A549 (cell line): ENCODE measurements at regions not wholly inside any gene's neighbourhood (a gene's known extent, or its start where the extent isn't known, plus 50 kb on each side); places are given as distances from the start of the nearest gene placed in this dataset.

Source experiments
- CEBPB ChIP-seq, 2 experiments: fragments of >200 bp in 1 of 2; sonication (Bioruptor Twin) in 1 of 2; formaldehyde crosslinking in 1 of 2; IDR thresholded peaks; 2 replicates each; pipeline ENCODE4 v1.6.1; 2012 to 2016
- ELK1 ChIP-seq: fragments of 150-350 bp; IDR thresholded peaks from 2 replicates; pipeline ENCODE4 v1.6.1; 2014; ENCODE audit warnings: low read depth, mild to moderate bottlenecking, low read length
- EP300 ChIP-seq, 2 experiments: fragments of >200 bp; sonication (Bioruptor Twin); formaldehyde crosslinking; IDR thresholded peaks; 2 replicates in 1 of 2; 3 replicates in 1 of 2; pipeline ENCODE4 v1.6.1; 2016 to 2017
- FOXS1 ChIP-seq: fragments of 250-450 bp; sonication (Bioruptor Pico); IDR thresholded peaks from 2 replicates; pipeline ENCODE4 v1.5.0; 2020; ENCODE audit warnings: mild to moderate bottlenecking, moderate library complexity
- NFE2L2 ChIP-seq: fragments of 150-350 bp; conservative IDR thresholded peaks from 2 replicates; pipeline ENCODE4 v1.6.1; 2014; ENCODE audit warnings: low read length
- PHF8 ChIP-seq: fragments of 200-600 bp; sonication (generic); IDR thresholded peaks from 2 replicates; pipeline ENCODE4 v1.6.1; 2016; ENCODE audit warnings: low read depth, mild to moderate bottlenecking, antibody characterized with exemption, moderate library complexity, borderline replicate concordance
- POLR2A ChIP-seq: IDR thresholded peaks from 2 replicates; pipeline ENCODE4 v1.6.1; 2012; ENCODE audit warnings: mild to moderate bottlenecking, low read length
- RAD21 ChIP-seq, 2 experiments: fragments of >200 bp in 1 of 2; sonication (Bioruptor Twin) in 1 of 2; formaldehyde crosslinking in 1 of 2; IDR thresholded peaks in 1 of 2; conservative IDR thresholded peaks in 1 of 2; 2 replicates in 1 of 2; 3 replicates in 1 of 2; pipeline ENCODE4 v1.6.1; 2012 to 2018; ENCODE audit warnings: inconsistent platforms in 1 of 2
- REST ChIP-seq: fragments of 200-600 bp; sonication (generic); IDR thresholded peaks from 2 replicates; pipeline ENCODE4 v1.6.1; 2016; ENCODE audit warnings: antibody characterized with exemption, mild to moderate bottlenecking, moderate library complexity
- RFX5 ChIP-seq: fragments of 450-650 bp; IDR thresholded peaks from 2 replicates; pipeline ENCODE4 v1.7.1; 2014; ENCODE audit warnings: antibody characterized with exemption, mild to moderate bottlenecking, moderate library complexity
- SMC3 ChIP-seq: fragments of >200 bp; sonication (Bioruptor Twin); formaldehyde crosslinking; IDR thresholded peaks from 3 replicates; pipeline ENCODE4 v1.6.1; 2018; ENCODE audit warnings: inconsistent platforms
- ZFP36 ChIP-seq: fragments of 450-650 bp; IDR thresholded peaks from 2 replicates; pipeline ENCODE4 v1.6.1; 2014; ENCODE audit warnings: borderline replicate concordance; ENCODE audit not compliant: partially characterized antibody
- TF ChIP-seq, protein P1 (sequence below): fragments of >200 bp; sonication (Bioruptor Twin); formaldehyde crosslinking; IDR thresholded peaks from 3 replicates; pipeline ENCODE4 v1.5.1; 2016

GRCh38 chr7:68752485-68753178 lies 845.6 kb upstream of the AUTS2 start:
- TF ChIP-seq RFX5 (no peak), ELK1 (no peak), POLR2A (no peak), ZFP36 (no peak), NFE2L2 (no peak), RAD21 (conservative IDR thresholded peaks at IDR 0.05 in 1 of 2, IDR thresholded peaks at IDR 0.05 in 1 of 2) (no peak), SMC3 (no peak), CEBPB (IDR thresholded peaks at IDR 0.05) (no peak), REST (no peak), FOXS1 (no peak), PHF8 (no peak), EP300 (IDR thresholded peaks at IDR 0.05) (no peak)
- TF ChIP-seq, protein P1, sequence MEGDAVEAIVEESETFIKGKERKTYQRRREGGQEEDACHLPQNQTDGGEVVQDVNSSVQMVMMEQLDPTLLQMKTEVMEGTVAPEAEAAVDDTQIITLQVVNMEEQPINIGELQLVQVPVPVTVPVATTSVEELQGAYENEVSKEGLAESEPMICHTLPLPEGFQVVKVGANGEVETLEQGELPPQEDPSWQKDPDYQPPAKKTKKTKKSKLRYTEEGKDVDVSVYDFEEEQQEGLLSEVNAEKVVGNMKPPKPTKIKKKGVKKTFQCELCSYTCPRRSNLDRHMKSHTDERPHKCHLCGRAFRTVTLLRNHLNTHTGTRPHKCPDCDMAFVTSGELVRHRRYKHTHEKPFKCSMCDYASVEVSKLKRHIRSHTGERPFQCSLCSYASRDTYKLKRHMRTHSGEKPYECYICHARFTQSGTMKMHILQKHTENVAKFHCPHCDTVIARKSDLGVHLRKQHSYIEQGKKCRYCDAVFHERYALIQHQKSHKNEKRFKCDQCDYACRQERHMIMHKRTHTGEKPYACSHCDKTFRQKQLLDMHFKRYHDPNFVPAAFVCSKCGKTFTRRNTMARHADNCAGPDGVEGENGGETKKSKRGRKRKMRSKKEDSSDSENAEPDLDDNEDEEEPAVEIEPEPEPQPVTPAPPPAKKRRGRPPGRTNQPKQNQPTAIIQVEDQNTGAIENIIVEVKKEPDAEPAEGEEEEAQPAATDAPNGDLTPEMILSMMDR = no peak
